T47D (cell line): ENCODE measurements at regions not wholly inside any gene's neighbourhood (a gene's known extent, or its start where the extent isn't known, plus 50 kb on each side); places are given as distances from the start of the nearest gene placed in this dataset.
"Not testable (repeated sequence)": the region's sequence is repeated elsewhere in the genome, so short reads cannot be mapped to it uniquely, and the experiment has no call there.

Experiments used
- DNase-seq, 2 experiments: peaks; one replicate each; pipeline versions ENCODE4 v3.0.0 to v3.0.0-alpha.2; 2011 to 2012; ENCODE audit warnings: low read depth in 1 of 2, low spot score in 1 of 2
- JUND ChIP-seq: IDR thresholded peaks from 2 replicates; pipeline ENCODE4 v1.6.1; 2012; ENCODE audit warnings: low read depth
- in situ Hi-C: cut with HindIII; loops from 2 replicates; pipeline ENCODE4 v1.10.0; 2016; ENCODE audit warnings: low sequenced_read_pairs, low pct_unique_long_range_greater_than_20kb

GRCh38 chr4:115950806-115951205, 837.4 kb upstream of the NDST4 start:
- in situ Hi-C loops: no loop called here
- no peak for DNase-seq
- TF ChIP-seq JUND: no peak

- in situ Hi-C loops: not testable (repeated sequence)
Observed at GRCh38 chr4:115949974-115950743, 836.7 kb upstream of the NDST4 start.

GRCh38 chr4:115945026-115945425, 831.6 kb upstream of the NDST4 start:
- no peak for DNase-seq
- in situ Hi-C loops: no loop called here
- no peak for TF ChIP-seq JUND

More at GRCh38 chr4:115949974-115950743, 836.7 kb upstream of the NDST4 start:
- DNase-seq: not testable (repeated sequence)

GRCh38 chr4:115944146-115944905, 830.9 kb upstream of the NDST4 start:
- no peak for DNase-seq
- no peak for TF ChIP-seq JUND
- in situ Hi-C loops: no loop called here

DNA sequence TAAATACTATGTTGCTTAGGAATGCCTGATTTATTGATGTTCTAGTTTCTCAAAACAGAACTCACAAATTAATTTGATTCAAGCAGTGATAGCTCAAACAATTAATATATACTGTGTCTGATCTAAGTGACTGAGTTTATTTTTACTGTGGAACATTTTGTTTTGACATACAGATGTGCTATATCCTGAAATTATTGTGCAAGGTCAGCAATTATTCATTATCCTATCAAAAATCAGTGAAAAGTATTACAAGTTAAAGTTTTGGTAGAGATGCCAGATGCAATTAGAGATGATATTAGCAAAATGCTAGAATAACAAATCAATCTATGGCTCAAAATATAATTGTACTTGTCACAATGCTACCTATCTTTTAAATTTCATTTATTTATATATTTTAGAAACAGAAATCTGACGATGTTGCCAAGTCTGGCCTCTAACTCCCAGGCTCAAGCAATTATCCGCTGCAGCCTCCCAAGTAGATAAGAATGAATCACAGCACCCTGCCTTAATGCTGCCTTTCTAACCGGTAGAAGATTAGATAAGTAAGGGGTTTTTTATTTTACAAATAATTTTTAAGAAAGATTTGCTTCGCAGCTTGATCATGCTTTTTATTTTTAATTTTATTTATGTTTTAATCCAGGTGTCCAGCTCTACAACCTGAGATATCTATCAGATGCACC, 825.5 kb upstream of the NDST4 start:
- in situ Hi-C loops: no loop called here
- no peak for DNase-seq
- no peak for TF ChIP-seq JUND

DNA sequence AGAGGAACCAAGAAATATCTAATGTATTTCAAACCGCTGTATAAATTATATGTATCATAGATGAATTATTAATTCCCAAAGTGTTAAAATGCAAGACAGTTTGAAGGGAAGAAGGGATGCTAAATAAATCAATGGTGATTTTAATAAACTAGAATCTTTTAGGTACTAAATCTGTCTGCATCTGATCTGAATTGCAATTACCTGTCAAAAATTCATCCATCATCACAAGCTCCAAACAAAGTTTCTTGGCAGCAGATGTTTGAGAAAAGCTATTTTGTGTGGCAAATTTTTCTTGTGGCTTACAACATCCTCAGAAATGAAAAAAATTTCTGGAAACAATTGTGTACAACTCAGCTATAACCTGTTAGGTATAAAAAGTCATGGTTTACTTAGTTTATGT, 816.0 kb upstream of the NDST4 start:
- no peak for TF ChIP-seq JUND
- in situ Hi-C loops: no loop called here
- DNase-seq: no peak

DNA sequence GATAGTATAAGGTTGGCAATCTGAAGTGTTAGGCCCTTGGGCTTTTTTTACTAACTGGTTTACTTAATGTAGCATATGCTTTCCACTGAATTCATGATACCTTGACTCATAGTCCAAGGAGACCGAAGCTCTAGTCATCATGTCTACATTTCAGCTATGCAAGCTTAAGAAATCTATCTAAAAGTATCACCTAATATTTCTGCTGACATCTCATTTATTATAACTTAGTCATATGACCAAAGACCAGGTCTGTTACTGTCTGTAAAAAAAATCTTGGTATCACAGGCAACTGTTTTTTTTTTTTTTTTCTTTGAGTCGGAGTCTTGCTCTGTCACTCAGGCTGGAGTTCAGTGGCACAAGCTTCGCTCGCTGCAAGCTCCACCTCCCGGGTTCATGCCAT, 814.0 kb upstream of the NDST4 start:
- no peak for DNase-seq
- in situ Hi-C loops: no loop called here
- TF ChIP-seq JUND: no peak

GRCh38 chr4:115923152-115923551, 809.7 kb upstream of the NDST4 start:
- no peak for TF ChIP-seq JUND
- DNase-seq: no peak
- in situ Hi-C loops: no loop called here

DNA sequence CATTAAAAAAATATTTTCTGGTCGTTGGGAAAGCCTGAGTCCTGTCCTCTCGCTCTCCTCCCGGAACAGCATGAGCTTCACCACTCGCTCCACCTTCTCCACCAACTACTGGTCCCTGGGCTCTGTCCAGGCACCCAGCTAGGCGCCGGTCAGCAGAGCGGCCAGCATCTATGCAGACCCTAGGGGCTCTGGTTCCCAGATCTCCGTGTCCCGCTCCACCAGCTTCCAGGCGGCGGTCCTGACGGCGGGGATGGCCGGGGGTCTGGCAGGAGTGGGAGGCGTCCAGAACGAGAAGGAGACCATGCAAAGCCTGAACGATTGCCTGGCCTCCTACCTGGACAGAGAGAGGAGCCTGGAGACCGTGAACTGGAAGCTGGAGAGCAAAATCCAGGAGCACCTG, 807.2 kb upstream of the NDST4 start:
- no peak for DNase-seq
- in situ Hi-C loops: no loop called here
- no peak for TF ChIP-seq JUND

GRCh38 chr4:115918149-115918548, 804.7 kb upstream of the NDST4 start:
- in situ Hi-C loops: no loop called here
- no peak for DNase-seq
- TF ChIP-seq JUND: no peak

GRCh38 chr4:115906428-115906827, 793.0 kb upstream of the NDST4 start:
- DNase-seq: no peak
- in situ Hi-C loops: no loop called here
- no peak for TF ChIP-seq JUND

DNA sequence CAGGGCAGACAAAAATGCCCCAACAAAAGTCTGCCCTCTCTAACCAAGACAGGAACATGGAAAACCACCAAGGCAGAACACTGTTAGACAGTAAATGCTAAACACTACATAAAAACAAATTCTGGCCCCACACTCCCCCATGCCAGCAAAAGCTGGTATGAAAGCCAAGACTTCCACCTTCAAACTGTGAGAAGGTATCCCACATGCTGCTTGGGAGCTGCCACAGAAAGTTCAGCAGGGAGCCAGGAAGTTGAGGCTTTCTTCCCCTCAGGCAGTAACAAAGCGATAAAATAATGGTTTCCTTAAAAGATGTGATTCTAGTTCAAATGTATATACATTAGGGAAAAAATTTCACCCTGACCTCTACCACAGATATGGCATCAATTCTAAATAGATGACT, 770.4 kb upstream of the NDST4 start:
- no peak for DNase-seq
- in situ Hi-C loops: no loop called here
- no peak for TF ChIP-seq JUND

DNA sequence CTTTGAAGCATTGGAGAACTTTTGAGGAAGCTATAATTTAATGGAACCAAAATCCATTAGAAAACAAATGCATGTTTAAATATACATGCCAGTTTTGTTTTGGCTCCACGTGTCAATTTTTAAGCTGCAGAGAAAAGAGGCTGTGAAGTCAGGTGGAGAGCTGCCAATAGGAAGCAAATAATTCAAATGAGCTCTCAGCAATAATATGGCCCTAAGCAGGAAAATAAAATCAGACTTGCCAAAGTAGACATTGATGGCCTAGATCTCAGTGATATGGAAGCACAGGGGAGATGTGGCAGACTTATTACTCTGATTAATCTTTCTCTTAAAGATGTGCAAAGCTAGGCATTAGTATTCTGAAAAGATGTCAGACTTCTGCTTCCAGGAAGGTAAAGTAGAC, 769.8 kb upstream of the NDST4 start:
- no peak for TF ChIP-seq JUND
- DNase-seq: peak in 1 of 2 experiments; percentile 9
- in situ Hi-C loops: no loop called here
